Vagina (tissue), 2 donors: ENCODE measurements at regions not wholly inside any gene's neighbourhood (a gene's known extent, or its start where the extent isn't known, plus 50 kb on each side); places are given as distances from the start of the nearest gene placed in this dataset.

Source experiments
- DNase-seq, 2 donors: peaks; one replicate each; pipeline ENCODE4 v3.0.0-alpha.2; 2017; ENCODE audit errors: extremely low spot score in 2 of 2
- H3K27ac ChIP-seq: fragments of 200-600 bp; sonication (generic); one replicate; pipeline ENCODE4 v1.5.1; 2019
- H3K27me3 ChIP-seq: fragments of 200-600 bp; sonication (generic); one replicate; pipeline ENCODE4 v1.5.1; 2019
- H3K36me3 ChIP-seq, 2 donors: fragments of 200-600 bp; sonication (generic); one replicate each; pipeline ENCODE4 v1.5.1; 2017 to 2019
- H3K4me1 ChIP-seq: fragments of 200-600 bp; sonication (generic); one replicate; pipeline ENCODE4 v1.5.1; 2019
- H3K4me3 ChIP-seq, 2 donors: fragments of 200-600 bp; sonication (generic); 1 replicate in 1 of 2; 2 replicates in 1 of 2; pipeline ENCODE4 v1.5.1; 2016 to 2019
- H3K9me3 ChIP-seq: fragments of 200-600 bp; sonication (generic); one replicate; pipeline ENCODE4 v1.5.1; 2019
- POLR2A ChIP-seq, 2 donors: fragments of 450-650 bp; IDR thresholded peaks; one replicate each; pipeline ENCODE4 v1.6.1; 2017; ENCODE audit warnings: antibody characterized with exemption in 2 of 2, mild to moderate bottlenecking in 2 of 2, moderate library complexity in 2 of 2
- POLR2AphosphoS5 ChIP-seq, 2 donors: sonication (generic); formaldehyde crosslinking; IDR thresholded peaks; one replicate each; pipeline ENCODE4 v1.9.0; 2017; ENCODE audit warnings: antibody characterized with exemption in 2 of 2, mild to moderate bottlenecking in 2 of 2, low read depth in 1 of 2; ENCODE audit not compliant: insufficient read depth in 1 of 2
- intact Hi-C: fragments of 100-400 bp; cut with DNase I; formaldehyde crosslinking; loops from one replicate; pipeline ENCODE4 v1.15.1; 2023
- TF ChIP-seq, protein P1 (sequence below), 3 experiments: fragments of 450-650 bp in 2 of 3; fragments of 200-600 bp in 1 of 3; sonication (generic) in 1 of 3; IDR thresholded peaks; one replicate each; pipeline ENCODE4 v1.5.1; 2017 to 2019; ENCODE audit warnings: antibody characterized with exemption in 3 of 3, mild to moderate bottlenecking in 2 of 3, moderate library complexity in 2 of 3

DNA sequence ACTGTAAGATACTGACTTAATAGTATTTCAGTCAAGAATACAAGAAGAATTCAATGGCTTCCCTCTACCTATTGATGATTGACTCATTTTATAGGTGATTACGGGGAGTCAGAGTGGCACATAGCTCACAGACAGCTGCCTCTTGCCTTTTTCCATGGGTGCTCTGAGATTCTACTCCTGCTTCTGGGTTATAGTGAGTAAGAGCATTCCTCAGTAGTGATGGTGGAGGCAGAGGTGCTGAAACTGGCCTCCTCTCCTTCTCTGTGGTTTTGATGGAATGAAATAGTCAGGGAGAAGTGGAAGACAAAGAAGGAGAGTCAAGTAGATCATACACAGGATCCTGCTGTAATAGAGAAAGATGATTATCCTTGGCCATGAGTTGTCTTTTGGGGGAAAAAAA lies 438.2 kb upstream of the FAR2 start:
- DNase-seq, result no peak
- no peak overlapping the region for H3K27ac ChIP-seq
- TF ChIP-seq, protein P1, sequence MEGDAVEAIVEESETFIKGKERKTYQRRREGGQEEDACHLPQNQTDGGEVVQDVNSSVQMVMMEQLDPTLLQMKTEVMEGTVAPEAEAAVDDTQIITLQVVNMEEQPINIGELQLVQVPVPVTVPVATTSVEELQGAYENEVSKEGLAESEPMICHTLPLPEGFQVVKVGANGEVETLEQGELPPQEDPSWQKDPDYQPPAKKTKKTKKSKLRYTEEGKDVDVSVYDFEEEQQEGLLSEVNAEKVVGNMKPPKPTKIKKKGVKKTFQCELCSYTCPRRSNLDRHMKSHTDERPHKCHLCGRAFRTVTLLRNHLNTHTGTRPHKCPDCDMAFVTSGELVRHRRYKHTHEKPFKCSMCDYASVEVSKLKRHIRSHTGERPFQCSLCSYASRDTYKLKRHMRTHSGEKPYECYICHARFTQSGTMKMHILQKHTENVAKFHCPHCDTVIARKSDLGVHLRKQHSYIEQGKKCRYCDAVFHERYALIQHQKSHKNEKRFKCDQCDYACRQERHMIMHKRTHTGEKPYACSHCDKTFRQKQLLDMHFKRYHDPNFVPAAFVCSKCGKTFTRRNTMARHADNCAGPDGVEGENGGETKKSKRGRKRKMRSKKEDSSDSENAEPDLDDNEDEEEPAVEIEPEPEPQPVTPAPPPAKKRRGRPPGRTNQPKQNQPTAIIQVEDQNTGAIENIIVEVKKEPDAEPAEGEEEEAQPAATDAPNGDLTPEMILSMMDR (IDR thresholded peaks at IDR 0.05), result no peak
- TF ChIP-seq POLR2AphosphoS5 (IDR thresholded peaks at IDR 0.05; ENCODE audit: insufficient read depth in 1 of 2, low read depth in 1 of 2), result no peak
- no peak for TF ChIP-seq POLR2A (IDR thresholded peaks at IDR 0.05)
- no peaks in the 10 kb centered on the region for H3K27me3 ChIP-seq
- no peaks in the 10 kb centered on the region for H3K9me3 ChIP-seq
- no peaks in the 10 kb centered on the region for H3K36me3 ChIP-seq
- H3K4me3 ChIP-seq, result no peak overlapping the region
- intact Hi-C loops, result no loop called here
- H3K4me1 ChIP-seq, result no peaks in the 10 kb centered on the region

DNA sequence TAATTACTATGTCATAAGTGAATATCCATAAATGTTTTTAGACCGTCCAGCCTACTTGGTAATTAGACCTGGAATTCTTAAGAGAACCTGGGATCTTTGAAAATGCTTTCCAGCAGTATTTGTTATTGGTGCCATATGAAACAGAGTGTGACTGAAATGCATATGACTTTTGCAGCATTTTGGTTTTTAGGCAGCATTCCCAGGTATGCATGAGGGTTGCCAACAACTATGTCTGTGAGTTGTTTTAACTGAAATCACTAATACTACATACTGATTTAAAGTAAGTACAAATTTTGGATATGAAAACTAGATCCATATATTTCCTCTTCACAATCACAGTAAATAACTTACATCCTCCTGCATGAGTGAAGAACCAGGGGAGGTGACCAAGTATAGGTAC lies 437.7 kb upstream of the FAR2 start:
- no peak for TF ChIP-seq POLR2A (IDR thresholded peaks at IDR 0.05)
- TF ChIP-seq, protein P1 (IDR thresholded peaks at IDR 0.05), result no peak
- TF ChIP-seq POLR2AphosphoS5 (IDR thresholded peaks at IDR 0.05; ENCODE audit: insufficient read depth in 1 of 2, low read depth in 1 of 2), result no peak
- Histone ChIP-seq H3K27ac (no peak overlapping the region), H3K27me3 (no peaks in the 10 kb centered on the region), H3K9me3 (no peaks in the 10 kb centered on the region), H3K4me1 (no peaks in the 10 kb centered on the region), H3K36me3 (no peaks in the 10 kb centered on the region), H3K4me3 (no peak overlapping the region)
- intact Hi-C loops, result no loop called here
- no peak for DNase-seq

DNA sequence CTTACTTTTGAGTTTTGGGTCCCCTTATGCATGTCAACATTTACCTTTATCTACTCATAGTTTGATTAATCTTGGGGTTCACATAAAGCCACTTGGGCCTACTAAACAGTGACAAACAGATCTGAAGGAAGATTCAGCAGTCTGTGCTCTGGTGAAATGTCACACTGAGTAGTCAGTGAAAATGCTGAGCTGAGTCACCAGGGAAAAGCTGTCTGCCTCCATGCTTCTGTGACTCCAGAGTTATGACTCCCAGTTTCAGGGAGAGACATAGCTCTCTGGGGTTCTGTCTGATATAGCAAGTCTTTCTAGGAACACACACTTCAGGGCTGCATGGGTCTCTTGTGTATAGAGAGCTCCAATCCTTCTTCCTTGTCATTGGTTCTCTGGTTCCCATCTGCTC lies 406.3 kb upstream of the FAR2 start:
- intact Hi-C loops, result no loop called here
- no peaks in the 10 kb centered on the region for H3K9me3 ChIP-seq
- no peak for TF ChIP-seq POLR2A (IDR thresholded peaks at IDR 0.05)
- TF ChIP-seq, protein P1 (IDR thresholded peaks at IDR 0.05), result no peak
- H3K4me1 ChIP-seq, result no peaks in the 10 kb centered on the region
- no peak overlapping the region for H3K27ac ChIP-seq
- no peaks in the 10 kb centered on the region for H3K36me3 ChIP-seq
- no peak for DNase-seq
- H3K4me3 ChIP-seq, result no peak overlapping the region
- H3K27me3 ChIP-seq, result no peaks in the 10 kb centered on the region

DNA sequence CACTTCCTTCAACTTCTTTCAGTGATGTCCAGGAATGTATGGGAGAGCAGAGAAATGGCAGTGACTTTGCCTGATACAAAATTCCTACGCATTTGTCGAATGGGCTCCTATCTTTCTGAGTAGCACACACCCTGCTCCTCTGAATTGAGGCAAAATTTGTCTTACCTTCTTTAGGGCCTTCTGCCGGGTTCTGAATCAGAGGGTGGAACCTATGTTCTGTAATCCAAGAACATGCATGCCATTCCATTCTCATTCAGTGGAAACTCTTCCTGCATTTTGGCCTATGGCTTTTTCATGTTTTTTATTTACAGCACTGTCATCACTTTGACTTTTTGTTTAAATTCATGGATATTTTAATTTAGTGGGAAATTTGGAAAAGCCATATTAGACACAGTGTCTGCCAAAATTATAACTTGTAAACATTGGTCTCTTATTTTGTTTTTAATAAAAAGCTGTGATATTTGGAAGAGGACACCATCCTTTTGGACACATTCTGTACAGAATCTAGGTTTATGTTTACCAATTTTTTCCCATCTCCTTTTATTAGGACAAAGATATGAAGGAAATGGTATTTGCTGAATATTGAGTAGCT lies 402.2 kb upstream of the FAR2 start:
- no peak overlapping the region for H3K27ac ChIP-seq
- H3K27me3 ChIP-seq, result no peaks in the 10 kb centered on the region
- H3K4me3 ChIP-seq, result no peak overlapping the region
- intact Hi-C loops, result no loop called here
- H3K4me1 ChIP-seq, result no peaks in the 10 kb centered on the region
- H3K36me3 ChIP-seq, result no peaks in the 10 kb centered on the region
- no peaks in the 10 kb centered on the region for H3K9me3 ChIP-seq
- no peak for TF ChIP-seq POLR2A (IDR thresholded peaks at IDR 0.05)
- no peak for TF ChIP-seq POLR2AphosphoS5 (IDR thresholded peaks at IDR 0.05; ENCODE audit: insufficient read depth in 1 of 2, low read depth in 1 of 2)
- TF ChIP-seq, protein P1 (IDR thresholded peaks at IDR 0.05), result no peak
- no peak for DNase-seq

DNA sequence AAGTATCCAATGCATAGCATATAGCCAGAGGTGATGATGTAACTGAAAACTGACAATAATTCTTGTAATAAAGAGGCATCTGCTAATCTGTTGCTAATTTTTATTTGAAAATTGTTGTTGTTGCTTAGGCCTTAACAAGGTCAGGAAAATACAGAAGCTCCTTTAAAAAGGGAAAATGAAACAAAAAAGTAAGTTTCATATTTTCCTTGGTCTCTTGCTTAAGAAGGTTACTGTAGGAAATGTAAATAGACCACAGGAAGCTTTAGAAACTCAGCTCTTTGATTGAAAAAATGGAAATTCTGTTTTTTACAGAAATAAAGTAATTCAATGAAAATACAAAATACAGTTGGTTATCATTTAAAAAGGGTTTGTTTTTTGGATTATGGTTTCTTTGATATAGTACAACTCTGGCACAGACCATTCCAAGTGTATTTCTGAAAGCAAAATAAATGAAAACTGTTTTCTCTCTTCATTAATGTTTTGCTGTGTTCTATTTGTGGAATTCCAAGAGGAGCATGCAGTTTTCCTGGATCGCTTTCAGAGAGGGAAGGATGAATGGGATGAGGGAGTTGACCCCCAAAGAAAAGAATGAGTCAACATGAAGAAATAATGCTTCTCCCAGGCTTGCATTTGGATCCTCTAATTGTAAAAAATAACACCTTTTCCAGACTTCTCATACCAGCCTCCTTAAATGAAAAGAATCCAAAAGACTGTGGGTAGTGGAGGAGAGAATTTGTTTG lies 398.0 kb upstream of the FAR2 start:
- DNase-seq, result no peak
- no peak overlapping the region for H3K4me3 ChIP-seq
- no peak for TF ChIP-seq POLR2AphosphoS5 (IDR thresholded peaks at IDR 0.05; ENCODE audit: insufficient read depth in 1 of 2, low read depth in 1 of 2)
- TF ChIP-seq, protein P1 (IDR thresholded peaks at IDR 0.05), result no peak
- TF ChIP-seq POLR2A (IDR thresholded peaks at IDR 0.05), result no peak
- no peaks in the 10 kb centered on the region for H3K4me1 ChIP-seq
- H3K36me3 ChIP-seq, result no peaks in the 10 kb centered on the region
- no peak overlapping the region for H3K27ac ChIP-seq
- no peaks in the 10 kb centered on the region for H3K27me3 ChIP-seq
- intact Hi-C loops, result no loop called here
- no peaks in the 10 kb centered on the region for H3K9me3 ChIP-seq
